Mononuclear cell (primary cell): ENCODE measurements at regions not wholly inside any gene's neighbourhood (a gene's known extent, or its start where the extent isn't known, plus 50 kb on each side); places are given as distances from the start of the nearest gene placed in this dataset.
"Not testable (repeated sequence)": the region's sequence is repeated elsewhere in the genome, so short reads cannot be mapped to it uniquely, and the experiment has no call there.

ENCODE experiments used
- H3K27me3 ChIP-seq: 2 replicates; pipeline ENCODE4 v1.6.0; 2011; ENCODE audit warnings: low read length, control low read depth; ENCODE audit not compliant: insufficient read depth
- H3K4me1 ChIP-seq: 2 replicates; pipeline ENCODE4 v1.5.1; 2011; ENCODE audit warnings: mild to moderate bottlenecking, low read length, control low read depth; ENCODE audit not compliant: insufficient read depth
- H3K4me3 ChIP-seq: 2 replicates; pipeline ENCODE4 v1.5.1; 2011; ENCODE audit warnings: mild to moderate bottlenecking, low read length, moderate library complexity
- H3K9me3 ChIP-seq: 2 replicates; pipeline ENCODE4 v1.5.1; 2011; ENCODE audit warnings: low read depth, mild to moderate bottlenecking, control low read depth, low read length

GRCh38 chr5:1648806-1649205, 125.0 kb upstream of the LPCAT1 start:
- no peak overlapping the region for H3K4me3 ChIP-seq
- H3K27me3 ChIP-seq: peaks cover 23% of the 10 kb centered on the region
- H3K9me3 ChIP-seq: no peaks in the 10 kb centered on the region
- H3K4me1 ChIP-seq: peaks cover 10% of the 10 kb centered on the region

- peaks cover 24% of the 10 kb centered on the region for H3K27me3 ChIP-seq
Observed at GRCh38 chr5:1647580-1647979, 123.8 kb upstream of the LPCAT1 start.

GRCh38 chr5:1644810-1645571, 121.2 kb upstream of the LPCAT1 start:
- Histone ChIP-seq H3K4me3 (no peak overlapping the region), H3K4me1 (peaks cover 6% of the 10 kb centered on the region), H3K27me3 (peaks cover 25% of the 10 kb centered on the region), H3K9me3 (no peaks in the 10 kb centered on the region)

More at GRCh38 chr5:1647580-1647979, 123.8 kb upstream of the LPCAT1 start:
- Histone ChIP-seq H3K4me1 (peaks cover 6% of the 10 kb centered on the region), H3K9me3 (no peaks in the 10 kb centered on the region), H3K4me3 (no peak overlapping the region)

DNA sequence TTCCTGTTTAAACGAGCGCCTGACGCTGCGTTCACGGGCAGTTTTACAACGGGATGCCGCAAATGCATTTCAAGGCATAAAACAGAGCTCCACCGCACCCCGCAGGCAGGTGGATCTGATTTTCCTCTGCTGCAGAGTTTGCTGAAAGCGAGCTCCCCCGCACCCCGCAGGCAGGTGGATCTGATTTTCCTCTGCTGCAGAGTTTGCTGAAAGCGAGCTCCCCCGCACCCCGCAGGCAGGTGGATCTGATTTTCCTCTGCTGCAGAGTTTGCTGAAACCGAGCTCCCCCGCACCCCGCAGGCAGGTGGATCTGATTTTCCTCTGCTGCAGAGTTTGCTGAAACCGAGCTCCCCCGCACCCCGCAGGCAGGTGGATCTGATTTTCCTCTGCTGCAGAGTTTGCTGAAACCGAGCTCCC, 120.6 kb upstream of the LPCAT1 start:
- H3K9me3 ChIP-seq, H3K4me1 ChIP-seq, H3K4me3 ChIP-seq: not testable (repeated sequence)
- peaks cover 25% of the 10 kb centered on the region for H3K27me3 ChIP-seq

DNA sequence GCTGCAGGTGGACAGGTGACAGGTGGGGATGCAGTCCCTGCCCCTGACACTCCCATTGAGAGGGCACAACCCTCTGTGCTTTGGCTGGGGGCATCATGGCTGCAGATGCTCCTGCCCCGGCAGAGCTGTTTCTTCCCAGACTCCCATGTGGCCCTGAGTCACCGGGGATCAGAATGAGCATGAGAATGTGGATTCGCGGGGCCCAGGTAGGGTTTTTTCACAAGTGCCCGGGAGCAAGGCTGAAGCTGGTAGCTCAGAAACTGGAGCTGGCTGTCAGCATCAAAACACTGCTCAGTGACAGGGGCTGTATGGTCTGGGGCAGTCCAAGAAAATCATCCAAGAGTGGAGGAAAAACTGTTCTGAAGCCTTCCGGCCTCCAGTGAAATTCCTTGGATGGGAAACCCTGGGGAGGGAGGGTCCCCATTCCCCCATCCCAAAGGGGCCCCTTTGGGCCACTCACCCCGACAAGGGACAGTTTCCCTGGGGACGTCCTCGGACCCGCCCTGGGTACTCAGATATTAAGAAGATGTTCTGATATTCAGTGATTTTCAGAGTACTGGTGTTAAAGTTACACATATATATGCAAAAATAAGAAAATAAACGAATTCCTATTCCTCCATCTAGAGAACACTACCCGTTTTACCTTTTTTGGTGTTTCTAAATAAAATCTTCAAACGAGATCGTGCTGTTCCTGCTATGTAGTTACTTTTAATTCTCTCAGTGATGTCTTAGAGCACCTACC, 120.1 kb upstream of the LPCAT1 start:
- H3K9me3 ChIP-seq: no peaks in the 10 kb centered on the region
- peaks cover 25% of the 10 kb centered on the region for H3K27me3 ChIP-seq
- peaks cover 6% of the 10 kb centered on the region for H3K4me1 ChIP-seq
- H3K4me3 ChIP-seq: no peak overlapping the region

GRCh38 chr5:1642621-1643061, 118.9 kb upstream of the LPCAT1 start:
- Histone ChIP-seq H3K4me1 (peaks cover 6% of the 10 kb centered on the region), H3K4me3 (no peak overlapping the region), H3K9me3 (no peaks in the 10 kb centered on the region), H3K27me3 (peaks cover 25% of the 10 kb centered on the region)

DNA sequence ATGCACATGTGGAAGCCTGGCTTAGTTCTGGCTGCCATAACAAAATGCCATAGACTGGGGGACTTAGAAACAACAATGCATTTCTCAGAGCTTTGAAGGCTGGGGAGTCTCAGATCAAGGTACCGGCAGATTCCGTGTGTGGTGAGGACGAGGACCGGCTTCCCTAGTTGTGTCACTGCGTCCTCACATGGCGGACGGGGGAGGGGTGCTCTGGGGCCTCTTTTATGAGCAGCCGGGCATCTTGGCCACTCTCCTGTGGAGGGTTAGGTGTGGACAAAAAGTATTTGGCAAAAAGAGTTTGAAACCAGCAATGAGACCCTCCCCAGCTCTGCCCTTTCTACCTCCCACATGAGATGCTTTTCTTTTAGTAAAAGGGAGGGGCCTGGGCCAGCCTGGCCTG, 118.5 kb upstream of the LPCAT1 start:
- no peak overlapping the region for H3K4me3 ChIP-seq
- no peaks in the 10 kb centered on the region for H3K9me3 ChIP-seq
- peaks cover 6% of the 10 kb centered on the region for H3K4me1 ChIP-seq
- peaks cover 25% of the 10 kb centered on the region for H3K27me3 ChIP-seq

GRCh38 chr5:1641560-1642166, 117.9 kb upstream of the LPCAT1 start:
- Histone ChIP-seq H3K4me3 (no peak overlapping the region), H3K4me1 (peaks cover 6% of the 10 kb centered on the region), H3K27me3 (peaks cover 25% of the 10 kb centered on the region), H3K9me3 (no peaks in the 10 kb centered on the region)

DNA sequence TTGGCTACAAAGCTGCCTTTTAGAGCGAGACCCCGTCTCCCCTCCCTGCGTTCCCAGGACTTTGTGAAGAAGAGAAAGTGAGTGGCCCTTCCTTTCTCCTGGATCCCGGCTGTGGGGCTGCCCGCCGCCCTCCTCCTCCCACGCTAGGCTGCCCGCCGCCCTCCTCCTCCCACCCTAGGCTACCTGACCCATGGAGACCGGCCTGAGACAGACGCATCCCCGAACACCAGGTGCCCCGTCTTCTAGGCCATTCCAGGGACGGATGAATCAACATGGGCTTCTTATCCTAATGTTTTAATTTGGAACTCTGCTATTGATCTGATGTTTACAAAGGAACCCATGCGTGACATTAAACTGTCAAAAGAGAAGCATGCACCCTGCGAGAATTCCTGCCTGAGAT, 117.3 kb upstream of the LPCAT1 start:
- Histone ChIP-seq H3K4me1 (peaks cover 6% of the 10 kb centered on the region), H3K9me3 (no peaks in the 10 kb centered on the region), H3K4me3 (no peak overlapping the region), H3K27me3 (peaks cover 25% of the 10 kb centered on the region)

- no peaks in the 10 kb centered on the region for H3K9me3 ChIP-seq
- H3K4me1 ChIP-seq: peaks cover 6% of the 10 kb centered on the region
- peaks cover 25% of the 10 kb centered on the region for H3K27me3 ChIP-seq
- H3K4me3 ChIP-seq: no peak overlapping the region
Observed at GRCh38 chr5:1640421-1640881, 116.7 kb upstream of the LPCAT1 start.

- Histone ChIP-seq H3K4me1 (peaks cover 1% of the 10 kb centered on the region), H3K4me3 (no peak overlapping the region), H3K27me3 (peaks cover 18% of the 10 kb centered on the region), H3K9me3 (no peaks in the 10 kb centered on the region)
Observed at GRCh38 chr5:1639757-1640156, 116.0 kb upstream of the LPCAT1 start.

- Histone ChIP-seq H3K27me3 (peaks cover 11% of the 10 kb centered on the region), H3K9me3 (no peaks in the 10 kb centered on the region), H3K4me3 (no peak overlapping the region), H3K4me1 (peaks cover 7% of the 10 kb centered on the region)
Observed at GRCh38 chr5:1638658-1639400, 115.1 kb upstream of the LPCAT1 start.

DNA sequence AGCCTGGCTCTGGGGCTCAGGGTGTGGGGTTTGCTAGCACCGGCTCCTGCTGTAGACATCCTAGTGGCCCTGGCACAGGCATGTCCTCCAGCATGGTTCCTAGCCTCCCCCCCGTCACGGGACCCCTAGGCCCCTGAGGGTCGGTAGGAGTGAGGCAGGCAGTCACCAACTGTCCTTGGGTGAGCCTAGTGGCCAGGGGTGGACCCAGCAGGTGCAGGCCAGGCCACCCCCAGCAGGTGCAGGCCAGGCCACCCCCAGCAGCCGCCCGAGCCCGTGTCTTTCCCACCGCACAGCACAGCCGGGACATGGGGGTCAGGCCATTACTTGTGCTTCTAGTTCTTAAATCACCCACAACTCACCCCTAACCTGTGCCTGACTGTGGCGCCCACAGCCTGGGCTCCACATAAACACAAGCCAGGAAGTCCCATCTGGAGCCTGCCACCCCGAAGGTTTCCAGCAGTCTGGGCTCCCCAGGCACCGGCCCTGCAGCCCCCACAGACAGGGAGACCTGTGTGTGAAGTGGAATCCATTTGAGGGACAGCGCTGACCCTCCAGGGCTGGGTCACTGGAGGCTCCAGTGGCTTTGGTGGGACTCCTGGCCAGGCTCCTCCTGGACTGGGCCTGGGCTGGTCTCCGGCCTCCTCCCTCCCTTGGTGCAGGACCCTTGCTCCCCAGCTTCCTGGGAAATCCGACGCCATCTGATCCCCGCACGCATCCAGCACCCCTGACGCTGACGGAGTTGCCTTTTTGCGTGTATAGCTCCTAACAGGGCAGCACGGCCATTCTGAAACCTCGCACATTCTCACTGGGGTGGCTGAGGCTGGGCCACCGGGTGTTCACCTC, 114.1 kb upstream of the LPCAT1 start:
- Histone ChIP-seq H3K9me3 (no peaks in the 10 kb centered on the region), H3K27me3 (peaks cover 4% of the 10 kb centered on the region), H3K4me1 (peaks cover 7% of the 10 kb centered on the region), H3K4me3 (no peak overlapping the region)
